Neural cell (in vitro differentiated cells): ENCODE measurements at regions not wholly inside any gene's neighbourhood (a gene's known extent, or its start where the extent isn't known, plus 50 kb on each side); places are given as distances from the start of the nearest gene placed in this dataset.

ENCODE experiments used
- CTCF ChIP-seq: fragments of 450-650 bp; IDR thresholded peaks from 2 replicates; pipeline ENCODE4 v1.5.1; 2014; ENCODE audit warnings: antibody characterized with exemption, mild to moderate bottlenecking, moderate library complexity; ENCODE audit not compliant: poor library complexity, severe bottlenecking
- EP300 ChIP-seq: fragments of 450-650 bp; conservative IDR thresholded peaks from 2 replicates; pipeline ENCODE4 v1.6.1; 2014; ENCODE audit warnings: antibody characterized with exemption, mild to moderate bottlenecking, moderate library complexity; ENCODE audit not compliant: poor library complexity, severe bottlenecking
- EZH2 ChIP-seq: fragments of 200-600, 300-800 bp; shearing (Covaris generic), sonication (generic); IDR thresholded peaks from 2 replicates; pipeline ENCODE4 v1.6.1; 2014; ENCODE audit warnings: antibody characterized with exemption, low read length, borderline replicate concordance, mild to moderate bottlenecking; ENCODE audit not compliant: insufficient read depth, poor library complexity, severe bottlenecking
- TAF1 ChIP-seq: IDR thresholded peaks from 2 replicates; pipeline ENCODE4 v1.6.1; 2012; ENCODE audit warnings: low read depth

GRCh38 chr7:49497471-49497870, 276.0 kb upstream of the VWC2 start:
- TF ChIP-seq TAF1: no peak
- no peak for TF ChIP-seq CTCF
- no peak for TF ChIP-seq EP300
- TF ChIP-seq EZH2: no peak
